Caco-2 (cell line): ENCODE measurements at regions not wholly inside any gene's neighbourhood (a gene's known extent, or its start where the extent isn't known, plus 50 kb on each side); places are given as distances from the start of the nearest gene placed in this dataset.
"Not testable (repeated sequence)": the region's sequence is repeated elsewhere in the genome, so short reads cannot be mapped to it uniquely, and the experiment has no call there.

Experiments used
- BruUV-seq: library from RNA; stranded (reverse); fragments of 400-500 nt; replicated peaks from 2 replicates; lab custom pipeline; 2021; lab: Mats Ljungman, UMichigan
- CTCF ChIA-PET: fragments of 300-600 bp; sonication (Branson Sonifier 250); formaldehyde crosslinking; loops from one replicate; lab custom pipeline; 2022; ENCODE audit warnings: antibody characterized with exemption; lab: Charles Lee
- POLR2A ChIA-PET: fragments of 300-600 bp; sonication (Branson Sonifier 250); formaldehyde crosslinking; loops from one replicate; lab custom pipeline; 2022; ENCODE audit warnings: antibody characterized with exemption; lab: Charles Lee
- DNase-seq, 2 experiments: peaks; one replicate each; pipeline versions ENCODE4 v3.0.0 to v3.0.0-alpha.2; 2020 to 2022
- H3K27me3 ChIP-seq: replicated peaks from 2 replicates; pipeline ENCODE4 v1.6.0; 2011; ENCODE audit warnings: low read length; ENCODE audit not compliant: control insufficient read depth, insufficient read depth
- H3K36me3 ChIP-seq: 2 replicates; pipeline ENCODE4 v1.5.1; 2011; ENCODE audit warnings: low read length; ENCODE audit not compliant: control insufficient read depth, insufficient read depth
- H3K4me1 ChIP-seq: fragments of 250-450 bp; sonication (Bioruptor Pico); 2 replicates; pipeline ENCODE4 v1.5.1; 2020; ENCODE audit warnings: mild to moderate bottlenecking
- H3K4me3 ChIP-seq: 2 replicates; pipeline ENCODE4 v1.5.1; 2011; ENCODE audit warnings: low read depth, mild to moderate bottlenecking, control low read depth, low read length
- H3K9me3 ChIP-seq: fragments of 250-450 bp; sonication (Bioruptor Pico); 2 replicates; pipeline ENCODE4 v1.5.1; 2020; ENCODE audit warnings: mild to moderate bottlenecking, moderate library complexity
- H3K27ac Mint-ChIP-seq: one replicate; pipeline ENCODE4 v1.8.0; 2022; ENCODE audit warnings: mixed read lengths; ENCODE audit not compliant: unreplicated experiment
- H3K27me3 Mint-ChIP-seq: one replicate; pipeline ENCODE4 v1.8.0; 2022; ENCODE audit warnings: mixed read lengths; ENCODE audit not compliant: insufficient read depth, unreplicated experiment
- H3K36me3 Mint-ChIP-seq: one replicate; pipeline ENCODE4 v1.8.0; 2022; ENCODE audit warnings: mild to moderate bottlenecking, mixed read lengths; ENCODE audit not compliant: insufficient read depth, unreplicated experiment
- H3K4me1 Mint-ChIP-seq: one replicate; pipeline ENCODE4 v1.8.0; 2022; ENCODE audit warnings: low read depth, mixed read lengths; ENCODE audit not compliant: unreplicated experiment
- H3K4me3 Mint-ChIP-seq: one replicate; pipeline ENCODE4 v1.8.0; 2022; ENCODE audit warnings: mild to moderate bottlenecking, moderate library complexity, mixed read lengths; ENCODE audit not compliant: unreplicated experiment
- H3K9me3 Mint-ChIP-seq: one replicate; pipeline ENCODE4 v1.8.0; 2022; ENCODE audit warnings: mixed read lengths; ENCODE audit not compliant: unreplicated experiment
- intact Hi-C: fragments of 100-400 bp; cut with micrococcal nuclease; formaldehyde crosslinking; loops from one replicate; pipeline ENCODE4 v1.10.0; 2022; ENCODE audit not compliant: unreplicated experiment
- TF ChIP-seq, protein P1 (sequence below), 2 experiments: fragments of 200-600 bp in 1 of 2; IDR thresholded peaks; 1 replicate in 1 of 2; 2 replicates in 1 of 2; pipeline versions ENCODE4 v1.5.1 to v1.8.0; 2011 to 2022; ENCODE audit warnings: antibody characterized with exemption in 1 of 2, control low read depth in 1 of 2, inconsistent platforms in 1 of 2, low read depth in 1 of 2, low read length in 1 of 2, mild to moderate bottlenecking in 1 of 2, moderate library complexity in 1 of 2; ENCODE audit not compliant: insufficient read depth in 1 of 2, severe bottlenecking in 1 of 2, unreplicated experiment in 1 of 2

DNA sequence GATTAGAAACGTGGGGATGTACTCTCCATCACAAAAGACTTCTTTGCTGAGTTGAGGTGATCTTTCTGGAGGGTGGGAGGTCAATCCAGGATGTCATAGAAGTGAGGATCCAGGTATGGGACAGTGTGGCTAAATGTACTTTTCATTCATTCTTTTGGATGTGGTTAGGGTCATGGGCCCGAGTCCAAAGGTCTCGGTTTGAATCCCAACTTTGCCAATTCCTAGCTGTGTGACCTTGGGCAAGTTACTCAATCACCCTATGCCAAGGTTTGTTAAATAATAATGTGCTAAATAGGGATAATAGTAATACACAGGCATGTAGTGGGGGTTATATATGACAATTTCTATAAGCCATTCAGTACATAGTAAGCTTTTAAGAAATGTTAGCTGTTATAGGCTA lies 91.4 kb downstream of the SAMD9 start:
- intact Hi-C loops, result no loop called here
- H3K4me3 ChIP-seq, result no peak overlapping the region
- H3K27me3 Mint-ChIP-seq, result no peaks in the 10 kb centered on the region
- no peaks in the 10 kb centered on the region for H3K27me3 ChIP-seq
- H3K4me3 Mint-ChIP-seq, result no peak overlapping the region
- peaks cover 6% of the 10 kb centered on the region for H3K36me3 Mint-ChIP-seq
- DNase-seq, result no peak
- no peaks in the 10 kb centered on the region for H3K4me1 ChIP-seq
- TF ChIP-seq, protein P1, sequence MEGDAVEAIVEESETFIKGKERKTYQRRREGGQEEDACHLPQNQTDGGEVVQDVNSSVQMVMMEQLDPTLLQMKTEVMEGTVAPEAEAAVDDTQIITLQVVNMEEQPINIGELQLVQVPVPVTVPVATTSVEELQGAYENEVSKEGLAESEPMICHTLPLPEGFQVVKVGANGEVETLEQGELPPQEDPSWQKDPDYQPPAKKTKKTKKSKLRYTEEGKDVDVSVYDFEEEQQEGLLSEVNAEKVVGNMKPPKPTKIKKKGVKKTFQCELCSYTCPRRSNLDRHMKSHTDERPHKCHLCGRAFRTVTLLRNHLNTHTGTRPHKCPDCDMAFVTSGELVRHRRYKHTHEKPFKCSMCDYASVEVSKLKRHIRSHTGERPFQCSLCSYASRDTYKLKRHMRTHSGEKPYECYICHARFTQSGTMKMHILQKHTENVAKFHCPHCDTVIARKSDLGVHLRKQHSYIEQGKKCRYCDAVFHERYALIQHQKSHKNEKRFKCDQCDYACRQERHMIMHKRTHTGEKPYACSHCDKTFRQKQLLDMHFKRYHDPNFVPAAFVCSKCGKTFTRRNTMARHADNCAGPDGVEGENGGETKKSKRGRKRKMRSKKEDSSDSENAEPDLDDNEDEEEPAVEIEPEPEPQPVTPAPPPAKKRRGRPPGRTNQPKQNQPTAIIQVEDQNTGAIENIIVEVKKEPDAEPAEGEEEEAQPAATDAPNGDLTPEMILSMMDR (IDR thresholded peaks at IDR 0.05; ENCODE audit: insufficient read depth in 1 of 2, low read depth in 1 of 2, low read length in 1 of 2, severe bottlenecking in 1 of 2, unreplicated experiment in 1 of 2), result no peak
- ChIA-PET POLR2A (no interaction called here), CTCF (no interaction called here)
- no TSS peak for BruUV-seq
- H3K9me3 ChIP-seq, result peaks cover under 1% of the 10 kb centered on the region; the same call in 1 of the 2 replicates
- H3K9me3 Mint-ChIP-seq, result no peaks in the 10 kb centered on the region
- no peaks in the 10 kb centered on the region for H3K36me3 ChIP-seq
- no peaks in the 10 kb centered on the region for H3K4me1 Mint-ChIP-seq
- no peak overlapping the region for H3K27ac Mint-ChIP-seq

DNA sequence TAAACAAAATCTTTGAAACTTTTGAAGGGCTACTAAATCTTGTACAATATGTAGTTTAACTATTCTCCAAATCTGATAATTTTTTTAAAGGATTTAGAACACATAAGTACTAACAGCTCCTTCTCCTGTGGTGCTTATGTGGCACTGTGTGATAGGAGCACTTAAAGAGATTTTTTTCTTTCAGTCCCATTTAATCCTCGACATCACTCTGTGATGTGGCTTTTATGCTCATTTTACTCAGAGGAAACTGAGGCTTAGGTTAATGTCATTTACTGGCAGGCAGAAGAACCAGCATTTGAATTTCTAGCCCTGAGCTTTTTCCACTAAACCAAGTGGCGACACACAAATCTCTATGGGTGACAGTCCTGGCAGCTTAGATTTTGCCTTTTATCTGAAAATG lies 92.4 kb downstream of the SAMD9 start:
- Histone ChIP-seq H3K36me3 (no peaks in the 10 kb centered on the region), H3K27me3 (no peaks in the 10 kb centered on the region), H3K4me3 (no peak overlapping the region), H3K9me3 (no peaks in the 10 kb centered on the region), H3K4me1 (no peaks in the 10 kb centered on the region)
- intact Hi-C loops, result no loop called here
- Mint-ChIP-seq H3K27ac (no peak overlapping the region), H3K36me3 (peaks cover 6% of the 10 kb centered on the region), H3K9me3 (no peaks in the 10 kb centered on the region), H3K4me3 (no peak overlapping the region), H3K4me1 (no peaks in the 10 kb centered on the region), H3K27me3 (no peaks in the 10 kb centered on the region)
- ChIA-PET CTCF (no interaction called here), POLR2A (no interaction called here)
- no peak for DNase-seq
- no TSS peak for BruUV-seq
- TF ChIP-seq, protein P1 (IDR thresholded peaks at IDR 0.05; ENCODE audit: insufficient read depth in 1 of 2, low read depth in 1 of 2, low read length in 1 of 2, severe bottlenecking in 1 of 2, unreplicated experiment in 1 of 2), result no peak

DNA sequence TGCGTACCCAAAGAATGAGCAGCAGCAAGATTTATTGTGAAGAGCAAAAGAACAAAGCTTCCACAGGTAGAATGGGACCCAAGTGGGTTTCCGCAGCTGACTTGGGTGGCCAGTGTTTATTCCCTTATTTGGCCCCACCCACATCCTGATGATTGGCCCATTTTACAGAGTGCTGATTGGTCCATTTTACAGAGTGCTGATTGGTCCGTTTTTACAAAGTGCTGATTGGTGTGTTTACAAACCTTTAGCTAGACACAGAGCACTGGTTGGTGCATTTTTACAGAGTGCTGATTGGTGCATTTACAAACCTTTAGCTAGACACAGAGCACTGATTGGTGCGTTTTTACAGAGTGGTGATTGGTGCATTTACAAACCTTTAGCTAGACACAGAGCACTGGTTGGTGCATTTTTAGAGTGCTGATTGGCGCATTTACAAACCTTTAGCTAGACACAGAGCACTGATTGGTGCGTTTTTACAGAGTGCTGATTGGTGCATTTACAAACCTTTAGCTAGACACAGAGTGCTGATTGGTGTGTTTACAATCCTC lies 94.8 kb downstream of the SAMD9 start:
- H3K4me3 Mint-ChIP-seq, H3K36me3 ChIP-seq, H3K4me1 Mint-ChIP-seq, H3K9me3 ChIP-seq, H3K27me3 ChIP-seq, H3K27me3 Mint-ChIP-seq, CTCF ChIA-PET, BruUV-seq, H3K4me1 ChIP-seq, H3K9me3 Mint-ChIP-seq, DNase-seq, H3K4me3 ChIP-seq, intact Hi-C loops, H3K27ac Mint-ChIP-seq, H3K36me3 Mint-ChIP-seq, POLR2A ChIA-PET: not testable (repeated sequence)

DNA sequence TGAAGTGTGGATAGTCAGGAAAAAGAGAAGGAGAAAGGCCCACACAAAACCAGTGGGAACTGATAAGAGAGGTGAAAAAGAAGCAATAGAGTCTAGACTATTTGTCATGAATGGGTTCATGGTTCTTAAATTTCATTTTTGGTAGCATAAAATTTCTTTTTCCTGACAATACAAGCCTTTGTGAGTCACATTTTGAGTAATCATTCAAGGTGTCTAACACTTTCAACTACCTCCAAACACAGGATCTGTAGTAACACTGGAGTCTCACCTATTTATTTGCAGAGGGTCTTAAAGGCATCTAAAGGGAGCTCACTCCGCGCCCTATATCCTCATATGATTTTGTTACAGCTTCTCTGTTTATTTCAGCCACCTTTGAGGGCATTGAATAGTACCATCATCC lies 96.0 kb downstream of the SAMD9 start:
- Histone ChIP-seq H3K4me1 (no peaks in the 10 kb centered on the region), H3K9me3 (no peaks in the 10 kb centered on the region), H3K36me3 (no peaks in the 10 kb centered on the region), H3K27me3 (no peaks in the 10 kb centered on the region), H3K4me3 (no peak overlapping the region)
- TF ChIP-seq, protein P1 (IDR thresholded peaks at IDR 0.05; ENCODE audit: insufficient read depth in 1 of 2, low read depth in 1 of 2, low read length in 1 of 2, severe bottlenecking in 1 of 2, unreplicated experiment in 1 of 2), result no peak
- H3K4me1 Mint-ChIP-seq, result no peaks in the 10 kb centered on the region
- no peaks in the 10 kb centered on the region for H3K9me3 Mint-ChIP-seq
- H3K36me3 Mint-ChIP-seq, result peaks cover 6% of the 10 kb centered on the region
- BruUV-seq, result no TSS peak
- POLR2A ChIA-PET, result no interaction called here
- CTCF ChIA-PET, result no interaction called here
- no peak overlapping the region for H3K4me3 Mint-ChIP-seq
- intact Hi-C loops, result no loop called here
- no peaks in the 10 kb centered on the region for H3K27me3 Mint-ChIP-seq
- no peak overlapping the region for H3K27ac Mint-ChIP-seq
- no peak for DNase-seq
